Epidermal melanocyte (primary cell): ENCODE measurements at regions not wholly inside any gene's neighbourhood (a gene's known extent, or its start where the extent isn't known, plus 50 kb on each side); places are given as distances from the start of the nearest gene placed in this dataset.

Source experiments
- DNase-seq: peaks from one replicate; pipeline ENCODE4 v3.0.0; 2011; ENCODE audit warnings: low spot score; ENCODE audit not compliant: insufficient read length

DNA sequence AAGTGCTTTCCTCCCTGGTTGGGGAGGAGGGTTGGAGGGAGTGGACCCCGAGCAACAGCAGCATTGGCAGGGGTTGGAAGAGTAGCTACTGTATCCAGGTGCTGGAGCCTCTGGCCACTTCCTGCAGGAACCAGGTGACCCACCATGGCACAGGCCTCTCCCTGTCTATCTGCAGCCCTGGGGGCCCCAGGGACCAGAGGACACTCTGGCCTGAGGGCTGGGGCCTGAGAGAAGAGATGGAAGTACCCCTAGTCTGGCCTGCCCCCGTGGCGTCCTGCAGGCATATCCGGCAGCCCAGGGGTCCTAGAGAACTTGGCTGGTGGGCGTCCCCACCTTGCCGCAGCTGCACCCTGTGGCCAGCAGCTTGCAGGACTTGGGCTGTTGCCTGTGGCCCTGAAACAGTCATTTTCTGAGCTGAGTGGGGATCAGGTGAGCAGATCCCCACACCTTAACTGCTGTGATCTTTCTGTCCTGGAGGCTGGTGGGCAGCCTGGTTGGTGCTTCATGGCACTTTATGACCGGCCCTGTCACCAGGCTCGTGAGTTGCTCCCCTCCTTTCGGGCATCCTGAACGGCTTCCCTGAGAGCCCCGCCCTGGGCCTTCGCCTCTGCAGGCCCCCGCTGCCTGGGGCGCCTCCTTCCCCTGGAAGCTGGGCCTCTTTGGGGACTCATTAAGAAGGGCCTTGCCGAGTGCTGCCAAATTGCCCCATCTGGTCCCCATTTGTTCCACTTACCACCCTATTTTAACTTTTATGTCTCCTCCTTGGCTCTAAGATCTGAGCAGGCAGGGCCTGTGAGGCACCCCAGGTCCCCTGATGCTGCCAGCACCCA, 298.6 kb downstream of the SEC14L1 start:
- DNase-seq, result no peak

DNA sequence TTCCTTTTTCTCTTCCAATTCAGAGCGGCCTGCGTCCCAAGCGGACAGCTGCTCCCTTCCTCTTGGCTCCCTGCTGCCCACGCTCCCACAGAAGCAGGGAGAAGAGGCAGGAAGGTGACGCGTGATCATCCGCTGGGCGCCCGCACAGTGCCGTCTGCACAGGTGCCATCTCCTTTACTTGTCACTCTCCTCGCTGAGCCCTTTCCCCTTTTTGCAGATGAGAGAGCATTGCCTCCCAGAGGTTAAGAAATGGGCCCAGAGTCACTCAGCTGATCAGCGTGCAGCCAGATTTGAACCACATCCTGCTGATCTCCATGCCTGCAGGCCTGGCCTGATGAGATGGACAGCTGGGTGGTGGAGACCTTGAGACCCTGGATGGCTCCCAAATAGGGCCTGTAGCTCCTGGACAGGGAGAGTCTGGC, 299.8 kb downstream of the SEC14L1 start:
- DNase-seq, result peak; percentile 48

DNA sequence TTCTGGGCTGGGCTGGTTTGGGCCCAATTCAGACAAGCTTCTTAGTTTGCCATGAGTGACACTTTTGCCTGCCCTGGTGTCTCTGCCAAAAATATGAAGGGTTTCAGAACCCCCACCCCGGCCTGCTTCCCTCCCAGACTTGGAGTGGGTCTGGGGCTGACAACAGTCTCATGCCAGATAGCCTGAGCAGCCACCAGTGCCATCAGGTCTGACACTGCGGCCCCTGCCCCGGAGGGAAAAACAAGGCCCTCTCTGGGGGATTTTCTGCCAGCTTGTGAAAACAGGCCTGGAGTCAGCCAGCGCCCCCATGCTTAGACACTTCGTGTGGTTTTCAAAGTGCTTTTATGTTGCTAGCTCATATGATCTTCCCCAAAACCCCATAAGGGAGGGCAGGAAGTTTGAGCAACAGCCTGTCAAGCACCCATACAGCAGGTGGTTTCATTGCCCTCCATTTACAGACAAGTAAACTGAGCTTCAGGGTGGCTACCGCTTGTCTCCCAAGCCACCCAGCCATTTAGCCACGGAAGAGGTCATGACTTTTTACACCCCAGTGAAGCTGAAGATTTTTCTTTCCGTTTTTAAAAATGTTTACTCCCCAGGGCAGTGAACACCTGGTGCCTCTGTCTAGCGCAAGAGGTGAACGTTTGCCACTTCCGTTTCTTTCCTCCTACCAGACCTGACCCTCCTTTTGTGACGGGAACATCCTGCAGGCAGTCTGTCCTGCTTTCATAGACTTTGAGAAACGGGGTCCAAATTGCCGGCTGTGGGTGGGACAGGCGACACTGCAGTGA, 300.6 kb downstream of the SEC14L1 start:
- no peak for DNase-seq

DNA sequence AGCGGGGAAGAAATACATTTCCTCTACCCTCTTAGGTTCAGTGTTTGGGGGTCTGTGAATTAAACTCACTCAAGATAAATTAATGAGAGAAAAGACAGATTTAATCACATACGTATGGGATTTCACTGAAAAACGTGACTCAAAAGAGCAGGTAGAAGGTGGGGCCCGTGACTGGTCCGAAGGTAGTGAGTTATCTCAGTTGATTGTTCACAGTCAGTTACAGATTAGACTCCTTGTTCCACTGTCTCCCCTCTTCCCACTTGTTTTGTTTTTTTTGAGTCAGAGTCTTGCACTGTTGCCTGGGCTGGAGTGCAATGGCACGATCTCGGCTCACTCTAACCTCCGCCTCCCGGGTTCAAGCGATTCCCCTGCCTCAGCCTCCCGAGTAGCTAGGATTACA, 301.2 kb downstream of the SEC14L1 start:
- DNase-seq, result no peak

DNA sequence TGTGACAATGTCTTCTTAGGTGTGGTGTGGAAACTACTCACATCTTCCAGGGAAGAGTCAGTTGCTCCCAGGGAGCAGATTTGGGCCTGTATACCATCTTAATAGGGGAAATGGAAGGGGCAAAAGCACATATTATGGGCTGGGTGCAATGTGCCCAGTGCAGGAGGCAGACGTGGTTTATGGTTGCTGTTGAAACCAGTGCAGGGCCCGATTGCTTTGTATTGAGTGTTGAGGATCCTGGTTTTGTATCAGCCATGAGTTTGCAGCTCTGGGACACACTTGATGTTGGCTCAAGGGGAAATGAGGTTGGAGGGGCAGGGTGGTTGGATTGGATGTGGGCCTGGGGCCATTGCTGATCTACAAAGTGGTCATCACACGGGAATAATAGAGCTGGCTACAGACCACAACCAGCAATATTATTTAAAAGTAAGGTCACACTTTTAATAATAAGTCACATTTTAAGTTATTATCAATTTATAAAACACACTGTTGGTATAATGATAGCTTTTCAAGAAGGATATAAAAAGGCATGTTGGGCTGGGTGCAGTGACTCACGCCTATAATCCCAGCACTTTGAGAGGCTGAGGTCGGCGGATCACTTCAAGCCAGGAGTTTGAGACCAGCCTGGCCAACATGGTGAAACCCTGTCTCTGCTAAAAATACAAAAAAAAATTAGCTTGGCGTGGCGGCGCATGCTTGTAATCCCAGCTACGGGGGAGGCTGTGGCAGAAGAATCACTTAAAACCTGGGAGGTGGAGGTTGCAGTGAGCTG, 302.4 kb downstream of the SEC14L1 start:
- no peak for DNase-seq

DNA sequence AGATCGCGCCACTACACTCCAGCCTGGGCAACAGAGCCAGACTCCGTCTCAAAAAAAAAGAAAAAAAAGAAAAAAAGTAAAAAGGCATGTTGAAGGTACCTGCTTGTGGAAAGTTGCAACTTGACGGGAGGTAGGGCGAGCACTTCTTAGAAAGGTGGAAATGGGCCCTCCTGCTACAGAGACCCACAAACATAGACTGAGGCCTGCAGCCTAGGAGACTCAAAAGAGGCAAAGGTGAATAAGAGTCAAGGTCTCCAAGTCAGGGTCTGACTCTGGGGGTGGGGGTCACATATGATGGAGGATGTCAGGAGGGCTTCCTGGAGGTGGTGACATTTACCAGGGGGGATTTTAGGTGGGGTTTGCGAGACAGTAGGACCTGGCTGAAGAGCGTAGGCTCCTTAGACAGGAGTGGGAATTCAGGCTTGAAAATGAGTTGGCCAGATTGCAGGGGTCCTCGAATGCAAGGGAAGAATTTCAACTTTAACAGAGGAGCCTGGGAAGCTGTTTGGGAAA, 303.0 kb downstream of the SEC14L1 start:
- DNase-seq, result no peak

DNA sequence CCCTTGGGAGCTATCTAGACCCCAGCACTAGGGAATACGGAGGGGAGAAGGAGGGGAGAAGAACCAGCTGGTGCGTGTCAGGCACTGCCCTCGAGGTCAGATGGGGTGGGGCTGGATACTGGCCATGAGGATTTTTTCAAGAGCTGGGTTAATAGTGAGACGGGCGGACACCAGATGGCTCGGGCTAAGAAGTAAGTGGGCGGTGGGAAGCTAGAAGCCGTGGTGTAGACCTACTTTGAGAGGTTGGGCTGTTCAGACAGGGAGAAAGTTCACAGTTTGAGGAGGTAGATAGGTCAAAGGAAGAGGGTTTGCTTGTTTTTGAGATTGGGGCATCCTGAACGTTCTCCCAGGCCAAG, 303.8 kb downstream of the SEC14L1 start:
- peak; percentile 71 for DNase-seq

DNA sequence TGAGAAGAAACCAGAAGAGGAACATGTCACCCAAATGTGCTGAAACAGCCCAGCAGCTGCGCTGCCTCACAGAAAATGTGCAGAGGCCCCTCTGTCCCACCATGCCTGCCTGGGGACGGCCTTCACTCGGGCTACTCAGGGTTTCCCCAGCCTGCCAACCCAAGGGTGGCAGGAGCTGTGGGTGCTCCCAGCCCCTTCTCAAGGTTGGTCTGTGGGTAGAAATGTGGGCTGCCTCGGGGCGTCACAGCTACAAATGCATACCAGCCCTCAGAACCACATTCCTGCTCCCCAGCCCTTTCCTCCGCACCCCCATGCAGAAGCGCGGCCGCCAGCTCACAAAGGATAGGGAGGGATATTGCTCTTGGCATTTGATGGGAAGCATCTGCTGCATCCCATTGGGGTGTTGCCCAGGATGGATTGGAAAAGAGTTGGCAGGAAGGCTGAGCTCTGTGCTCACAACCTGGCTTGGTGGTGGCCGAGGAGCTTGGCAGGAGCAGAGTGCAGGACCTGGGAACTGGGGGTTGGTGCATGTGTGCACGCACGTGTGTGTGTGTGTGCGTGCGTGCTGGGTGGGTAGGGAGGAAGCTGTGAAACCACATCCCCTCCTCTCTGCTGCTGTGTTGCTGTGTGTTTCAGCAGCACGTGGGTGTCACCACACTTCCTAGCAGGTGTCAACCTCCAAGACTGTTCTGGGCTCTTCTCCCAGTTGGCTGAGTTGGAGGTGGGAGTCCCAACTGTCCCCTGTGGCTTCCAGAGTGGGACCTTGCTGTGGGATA, 304.4 kb downstream of the SEC14L1 start:
- peak; percentile 70 for DNase-seq

DNA sequence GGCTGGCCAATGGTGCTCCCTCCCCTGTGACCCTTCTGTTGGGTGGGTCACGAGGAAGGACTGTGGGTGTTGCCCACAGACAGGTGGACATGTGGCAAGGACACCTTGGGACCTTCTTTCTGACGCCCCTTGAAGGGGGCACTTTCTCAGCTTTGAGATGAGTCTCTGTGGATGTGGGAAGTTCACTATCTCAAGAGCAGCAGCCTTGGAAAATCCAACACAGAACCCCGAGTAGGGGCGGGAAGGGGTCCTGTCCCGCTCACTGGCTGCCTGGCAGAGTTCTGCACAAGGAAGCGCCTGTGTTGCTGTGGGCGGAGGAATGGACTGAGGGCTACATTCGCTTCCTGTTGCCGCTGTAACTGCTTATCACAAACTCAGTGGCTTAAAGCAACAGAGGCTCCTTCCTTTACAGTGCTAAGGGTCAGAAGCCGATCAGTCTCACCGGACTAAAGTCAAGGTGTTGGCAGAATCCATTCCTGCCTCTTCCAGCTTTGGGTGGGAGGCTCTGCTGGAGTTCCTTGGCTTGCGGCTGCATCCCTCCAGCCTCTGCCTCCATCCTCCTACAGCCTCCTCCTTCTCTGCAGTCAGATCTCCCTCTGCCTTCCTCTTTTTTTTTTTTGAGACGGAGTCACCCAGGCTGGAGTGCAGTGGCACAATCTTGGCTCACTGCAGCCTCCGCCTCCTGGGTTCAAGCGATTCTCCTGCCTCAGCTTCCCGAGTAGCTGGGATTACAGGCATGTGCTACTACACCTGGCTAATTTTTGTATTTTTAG, 305.2 kb downstream of the SEC14L1 start:
- no peak for DNase-seq

DNA sequence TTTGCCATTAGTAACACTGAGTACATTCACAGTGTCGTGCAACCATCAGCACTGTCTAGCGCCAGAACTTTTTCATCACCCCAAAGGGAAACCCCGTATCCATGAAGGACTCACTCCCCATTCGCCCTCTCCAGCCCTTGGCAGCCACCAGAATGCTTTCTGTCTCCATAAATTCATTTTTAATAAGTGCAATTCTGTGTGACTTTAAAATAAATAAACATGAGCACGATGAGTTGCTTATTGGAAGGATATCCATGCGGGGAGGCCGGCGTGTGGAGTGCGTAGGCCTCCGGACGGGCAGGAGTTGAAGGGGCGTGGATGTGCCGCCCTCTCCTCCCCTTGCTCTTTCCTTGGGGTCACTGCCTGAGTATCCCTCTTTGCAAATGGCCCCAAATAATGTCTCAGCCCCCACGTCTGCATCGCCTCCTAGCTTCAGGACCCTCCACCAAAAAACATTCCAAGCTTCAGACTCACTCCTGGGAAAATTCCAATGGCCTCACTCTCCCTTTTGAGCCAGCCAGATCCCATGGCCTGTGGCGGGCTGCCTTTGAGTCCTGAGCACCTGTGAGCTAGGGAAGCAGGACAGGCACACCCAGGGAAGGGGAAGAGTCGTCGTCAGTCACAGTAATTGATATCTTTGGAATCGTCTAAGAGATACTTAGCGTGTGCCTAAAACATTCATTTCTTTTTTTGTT, 306.3 kb downstream of the SEC14L1 start:
- no peak for DNase-seq

DNA sequence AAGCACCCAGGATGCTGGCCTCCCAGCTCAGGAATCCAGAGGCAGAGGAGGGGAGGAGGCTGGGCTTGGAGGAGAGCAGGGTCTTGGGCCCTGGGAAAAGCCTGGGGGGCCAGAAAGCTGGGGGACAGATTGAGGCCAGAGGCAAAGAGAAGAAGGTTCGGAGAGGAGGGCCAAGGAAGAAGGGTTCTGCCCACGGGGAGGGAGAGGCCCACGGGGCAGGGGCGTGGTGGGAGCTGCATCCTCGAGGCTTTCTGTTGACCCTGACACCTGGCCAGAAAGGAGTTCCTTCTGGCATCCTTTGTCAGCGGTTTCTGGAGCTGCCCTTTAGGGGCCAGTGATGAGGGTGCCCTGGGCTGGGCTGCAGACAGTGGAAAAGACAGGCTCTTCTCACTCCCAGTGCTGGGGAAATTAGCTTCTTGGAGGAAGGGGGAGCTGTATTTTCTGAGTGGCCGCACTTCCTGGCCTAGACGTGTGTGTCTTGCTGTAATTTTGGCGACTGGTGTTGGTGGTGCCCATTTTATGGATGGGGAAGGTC, 308.7 kb downstream of the SEC14L1 start:
- DNase-seq, result no peak

DNA sequence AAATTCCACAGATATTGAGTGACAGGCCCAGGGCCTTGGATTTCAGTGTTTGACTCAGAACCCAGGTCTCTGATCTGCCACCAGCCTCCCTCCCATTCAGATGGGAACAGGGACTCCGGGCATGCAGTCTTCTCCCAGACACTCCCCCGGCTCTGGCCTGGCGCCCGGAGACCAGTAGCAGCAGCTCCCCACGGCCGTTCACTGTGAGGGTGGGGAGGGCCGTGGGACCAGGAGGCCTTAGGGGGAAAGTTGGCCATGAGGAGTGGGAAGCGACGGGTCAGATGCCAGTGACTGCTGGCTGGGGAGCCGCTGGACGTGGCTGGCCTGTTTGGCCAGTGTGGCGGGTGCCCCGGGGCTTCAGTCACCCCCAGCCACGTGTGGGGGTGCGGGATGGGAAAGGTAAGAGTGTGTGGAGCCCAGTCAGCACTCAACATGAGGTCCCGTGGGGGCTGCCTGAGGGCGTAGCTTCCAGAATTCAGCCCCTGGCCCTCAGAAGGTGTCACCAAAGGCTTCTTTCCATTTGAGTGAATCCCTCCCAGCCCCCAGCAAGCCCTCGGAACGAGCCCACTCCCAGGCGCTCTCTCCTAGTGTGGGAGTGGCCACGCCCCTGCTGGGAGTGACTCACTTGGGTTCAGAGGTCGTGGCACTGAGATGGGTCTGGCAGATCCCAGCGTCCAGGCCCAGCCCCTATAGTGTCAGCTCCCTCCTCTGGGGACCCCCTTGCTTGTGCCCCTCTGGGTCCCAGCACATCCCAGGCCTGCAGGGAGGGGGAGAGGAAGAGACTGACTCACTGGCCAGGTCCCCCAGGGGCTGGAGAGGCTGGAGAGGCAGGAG, 309.4 kb downstream of the SEC14L1 start:
- no peak for DNase-seq

DNA sequence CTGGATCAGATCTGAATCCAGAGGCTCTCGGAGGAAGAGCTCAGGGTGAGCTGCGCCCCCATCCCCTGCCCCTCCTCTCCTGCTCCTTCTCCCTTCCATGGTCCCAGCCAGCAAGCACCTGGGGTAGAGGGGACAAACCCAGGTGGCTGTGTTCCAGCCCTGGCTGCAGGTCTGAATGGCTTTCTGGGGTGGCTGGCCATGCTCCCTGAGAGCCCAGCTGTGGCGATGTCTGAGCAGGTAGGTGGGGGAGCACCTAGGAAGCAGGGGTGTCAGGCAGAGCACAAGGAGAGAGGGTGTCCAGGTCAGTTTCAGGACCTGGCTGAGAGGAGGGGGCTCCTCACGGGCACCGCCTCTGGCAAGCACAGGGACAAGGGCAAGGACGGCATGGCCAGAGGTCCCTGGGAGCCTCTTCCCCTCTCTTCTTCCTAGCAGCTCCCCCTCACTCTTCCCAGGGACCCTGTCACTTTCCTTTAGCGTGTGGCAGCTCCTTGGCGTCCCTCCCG, 310.0 kb downstream of the SEC14L1 start:
- no peak for DNase-seq

DNA sequence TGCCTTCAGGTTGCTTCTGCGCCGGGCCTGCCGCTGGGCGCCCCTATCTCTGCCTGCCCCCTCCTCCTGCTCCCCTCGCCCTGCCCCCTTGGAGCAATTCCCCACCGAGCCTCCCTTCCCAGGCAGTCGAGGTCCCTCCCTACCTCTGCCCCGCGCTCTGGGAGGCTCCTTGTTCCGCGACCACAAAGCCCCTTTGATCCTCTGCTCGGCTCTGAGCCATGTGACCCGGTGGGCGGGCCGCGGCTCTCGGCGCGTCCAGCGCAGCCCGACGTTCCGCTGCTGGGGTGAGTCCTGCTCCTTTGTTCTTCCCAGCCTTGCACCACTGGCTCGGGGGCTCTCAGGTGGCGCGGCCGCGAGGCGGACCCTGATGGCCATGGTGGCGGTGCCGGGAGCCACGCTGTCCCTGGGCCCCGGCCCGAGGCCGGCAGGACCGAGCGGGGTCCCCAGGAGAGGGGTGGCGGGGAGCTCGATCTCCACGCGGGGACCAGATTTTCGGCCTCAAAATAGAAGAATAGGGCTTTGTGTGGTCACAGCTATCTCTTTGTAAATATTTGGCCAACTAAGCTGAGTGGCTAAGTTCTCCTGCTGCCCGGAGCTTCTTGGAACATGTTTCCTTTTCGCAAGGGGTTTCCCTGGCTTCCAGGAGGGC, 310.6 kb downstream of the SEC14L1 start:
- DNase-seq, result no peak

DNA sequence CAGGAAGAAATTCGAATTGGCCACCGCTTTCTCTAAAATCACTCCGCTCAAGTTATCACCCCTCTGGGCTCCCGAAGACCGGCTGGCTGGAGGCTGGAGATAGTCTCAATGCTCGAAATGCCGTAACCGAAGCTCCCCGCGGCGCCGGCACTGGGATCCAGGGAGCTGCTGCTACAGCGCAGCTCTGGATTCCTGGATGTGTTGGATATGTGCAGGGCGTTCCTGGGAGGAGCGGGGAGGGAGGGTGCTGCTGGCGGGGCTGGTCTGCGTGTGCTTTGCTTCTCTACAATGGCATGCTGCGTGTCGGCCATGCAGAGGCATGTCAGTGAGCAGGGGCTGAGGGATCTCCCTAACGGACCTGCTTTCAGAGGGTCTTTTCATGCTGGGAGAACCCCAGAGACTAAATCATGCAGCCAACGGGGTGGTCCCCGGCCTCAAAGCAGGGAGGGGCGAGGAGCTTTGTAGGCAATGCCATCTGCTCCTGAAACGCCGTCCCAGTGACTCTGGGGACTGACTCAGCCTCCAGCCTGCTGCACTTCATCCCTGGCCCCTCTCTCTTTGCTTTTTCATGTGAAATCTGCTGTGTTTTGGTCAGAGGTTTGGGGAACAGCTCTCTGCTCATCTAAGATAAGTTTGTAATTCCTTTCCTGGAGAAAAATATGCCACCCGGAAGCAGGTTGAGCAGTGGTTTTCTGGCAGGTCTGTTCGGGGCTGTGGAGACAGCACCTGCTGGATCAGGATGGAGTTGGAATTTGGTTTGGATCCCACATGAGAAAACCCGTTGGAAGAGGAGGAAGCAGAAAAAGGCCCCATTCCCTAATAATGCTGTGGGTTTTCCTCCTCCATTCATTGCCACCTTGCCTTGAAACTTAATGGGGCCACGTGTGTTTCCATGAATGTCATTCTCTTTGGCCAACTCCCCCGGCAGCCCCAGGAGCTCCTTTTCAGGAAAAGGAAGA, 311.4 kb downstream of the SEC14L1 start:
- DNase-seq, result no peak

DNA sequence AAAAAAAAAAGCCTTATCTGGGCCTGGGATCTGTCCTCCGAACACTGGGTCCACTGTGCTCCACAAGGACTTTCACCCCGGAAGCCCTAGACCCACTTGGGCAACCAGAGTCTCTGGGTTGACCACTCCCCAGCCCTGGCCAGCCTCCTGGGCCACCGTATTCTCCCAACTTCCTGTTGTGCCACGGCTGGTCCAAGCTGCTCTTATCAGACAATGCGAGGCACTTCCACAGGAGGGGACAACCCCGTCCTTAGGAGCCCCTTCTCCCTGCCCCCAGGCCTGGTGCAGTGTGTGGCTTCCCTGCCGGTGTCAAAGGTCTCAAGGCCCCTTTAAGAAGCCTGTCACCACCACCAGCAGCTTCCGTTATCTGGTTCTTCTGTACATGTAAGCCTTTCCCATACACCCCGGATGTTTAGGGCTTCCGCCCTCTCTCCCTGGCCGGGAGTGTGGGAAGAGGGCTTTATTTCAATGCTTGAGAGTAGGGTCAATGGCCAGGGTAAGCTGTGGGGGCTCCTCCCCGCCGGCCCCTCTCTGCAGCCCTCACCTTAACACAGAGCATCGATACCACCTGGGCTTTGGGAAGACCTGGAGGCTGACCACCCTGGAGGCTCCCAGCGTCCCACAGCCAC, 313.0 kb downstream of the SEC14L1 start:
- DNase-seq, result no peak
